Suppressor macrophage (primary cell): ENCODE measurements at regions not wholly inside any gene's neighbourhood (a gene's known extent, or its start where the extent isn't known, plus 50 kb on each side); places are given as distances from the start of the nearest gene placed in this dataset.
"Not testable (repeated sequence)": the region's sequence is repeated elsewhere in the genome, so short reads cannot be mapped to it uniquely, and the experiment has no call there.

Source experiments
- DNase-seq, 4 experiments: peaks; one replicate each; pipeline ENCODE4 v3.0.0-alpha.2; 2020 to 2022

GRCh38 chr18:78783564-78783960, 196.1 kb upstream of the SALL3 start:
- DNase-seq = no peak

GRCh38 chr18:78784861-78785260, 194.8 kb upstream of the SALL3 start:
- DNase-seq = no peak

- no peak for DNase-seq
These were observed 193.9 kb upstream of the SALL3 start for GRCh38 chr18:78785706-78786105.

- DNase-seq = no peak
These were observed 192.8 kb upstream of the SALL3 start for GRCh38 chr18:78786776-78787175.

- DNase-seq = no peak
These were observed 191.9 kb upstream of the SALL3 start for GRCh38 chr18:78787751-78788150.

- DNase-seq = no peak
These were observed 191.5 kb upstream of the SALL3 start for GRCh38 chr18:78788161-78788560.

GRCh38 chr18:78789850-78790249, 189.8 kb upstream of the SALL3 start:
- no peak for DNase-seq

- no peak for DNase-seq
These were observed 189.1 kb upstream of the SALL3 start for GRCh38 chr18:78790511-78790910.

GRCh38 chr18:78790960-78791359, 188.7 kb upstream of the SALL3 start:
- no peak for DNase-seq

- DNase-seq = no peak
These were observed 187.5 kb upstream of the SALL3 start for GRCh38 chr18:78792094-78792493.

GRCh38 chr18:78792736-78793135, 186.9 kb upstream of the SALL3 start:
- no peak for DNase-seq

GRCh38 chr18:78793313-78794070, 186.1 kb upstream of the SALL3 start:
- no peak for DNase-seq

- no peak for DNase-seq
These were observed 185.6 kb upstream of the SALL3 start for GRCh38 chr18:78794071-78794430.

GRCh38 chr18:78796693-78797455, 182.7 kb upstream of the SALL3 start:
- no peak for DNase-seq

GRCh38 chr18:78797499-78797898, 182.1 kb upstream of the SALL3 start:
- no peak for DNase-seq

- DNase-seq = no peak
These were observed 181.0 kb upstream of the SALL3 start for GRCh38 chr18:78798402-78799175.

- no peak for DNase-seq
These were observed 180.1 kb upstream of the SALL3 start for GRCh38 chr18:78799382-78800089.

- not testable (repeated sequence) for DNase-seq
These were observed 179.3 kb upstream of the SALL3 start for GRCh38 chr18:78800102-78800851.

GRCh38 chr18:78801011-78801410, 178.6 kb upstream of the SALL3 start:
- DNase-seq = no peak

- DNase-seq = no peak
These were observed 176.5 kb upstream of the SALL3 start for GRCh38 chr18:78803104-78803503.

GRCh38 chr18:78804206-78805030, 175.2 kb upstream of the SALL3 start:
- DNase-seq = no peak
